ENCODE measurements at regions not wholly inside any gene's neighbourhood (a gene's known extent, or its start where the extent isn't known, plus 50 kb on each side); places are given as distances from the start of the nearest gene placed in this dataset.

DNA sequence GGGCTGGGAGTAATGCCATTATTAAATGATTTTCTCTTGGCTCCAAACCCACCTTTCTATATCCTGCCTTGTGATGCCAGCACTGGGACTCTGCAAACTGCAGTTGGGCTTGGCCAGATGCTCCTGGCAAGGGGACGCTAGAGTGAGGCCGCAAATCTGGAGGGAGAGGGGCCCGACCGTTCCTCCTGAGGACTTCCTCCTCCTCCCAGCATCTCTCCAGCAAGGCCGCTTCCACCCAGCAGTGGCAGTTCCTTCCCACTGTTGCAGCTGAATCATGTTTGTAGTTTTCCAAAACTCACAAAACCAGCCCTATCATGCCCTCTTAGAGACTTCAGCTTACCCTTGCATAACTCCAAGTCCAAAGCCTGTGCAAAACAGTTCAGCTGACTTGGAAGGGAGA lies 244.4 kb downstream of the FOXA2 start:
- DNase-seq (ENCODE audit: low spot score): no peak
- H3K9me3 Mint-ChIP-seq (ENCODE audit: unreplicated experiment): no peaks in the 10 kb centered on the region
- H3K36me3 Mint-ChIP-seq (ENCODE audit: low read depth, unreplicated experiment): no peaks in the 10 kb centered on the region
- H3K27me3 Mint-ChIP-seq (ENCODE audit: unreplicated experiment): peaks cover 2% of the 10 kb centered on the region
- H3K4me1 Mint-ChIP-seq (ENCODE audit: unreplicated experiment): peaks cover 9% of the 10 kb centered on the region
- no peak overlapping the region for H3K4me3 Mint-ChIP-seq (ENCODE audit: unreplicated experiment)
- TF ChIP-seq, protein P1, sequence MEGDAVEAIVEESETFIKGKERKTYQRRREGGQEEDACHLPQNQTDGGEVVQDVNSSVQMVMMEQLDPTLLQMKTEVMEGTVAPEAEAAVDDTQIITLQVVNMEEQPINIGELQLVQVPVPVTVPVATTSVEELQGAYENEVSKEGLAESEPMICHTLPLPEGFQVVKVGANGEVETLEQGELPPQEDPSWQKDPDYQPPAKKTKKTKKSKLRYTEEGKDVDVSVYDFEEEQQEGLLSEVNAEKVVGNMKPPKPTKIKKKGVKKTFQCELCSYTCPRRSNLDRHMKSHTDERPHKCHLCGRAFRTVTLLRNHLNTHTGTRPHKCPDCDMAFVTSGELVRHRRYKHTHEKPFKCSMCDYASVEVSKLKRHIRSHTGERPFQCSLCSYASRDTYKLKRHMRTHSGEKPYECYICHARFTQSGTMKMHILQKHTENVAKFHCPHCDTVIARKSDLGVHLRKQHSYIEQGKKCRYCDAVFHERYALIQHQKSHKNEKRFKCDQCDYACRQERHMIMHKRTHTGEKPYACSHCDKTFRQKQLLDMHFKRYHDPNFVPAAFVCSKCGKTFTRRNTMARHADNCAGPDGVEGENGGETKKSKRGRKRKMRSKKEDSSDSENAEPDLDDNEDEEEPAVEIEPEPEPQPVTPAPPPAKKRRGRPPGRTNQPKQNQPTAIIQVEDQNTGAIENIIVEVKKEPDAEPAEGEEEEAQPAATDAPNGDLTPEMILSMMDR (IDR thresholded peaks at IDR 0.05; ENCODE audit: unreplicated experiment): no peak
- no peak overlapping the region for H3K27ac Mint-ChIP-seq (ENCODE audit: unreplicated experiment)

DNA sequence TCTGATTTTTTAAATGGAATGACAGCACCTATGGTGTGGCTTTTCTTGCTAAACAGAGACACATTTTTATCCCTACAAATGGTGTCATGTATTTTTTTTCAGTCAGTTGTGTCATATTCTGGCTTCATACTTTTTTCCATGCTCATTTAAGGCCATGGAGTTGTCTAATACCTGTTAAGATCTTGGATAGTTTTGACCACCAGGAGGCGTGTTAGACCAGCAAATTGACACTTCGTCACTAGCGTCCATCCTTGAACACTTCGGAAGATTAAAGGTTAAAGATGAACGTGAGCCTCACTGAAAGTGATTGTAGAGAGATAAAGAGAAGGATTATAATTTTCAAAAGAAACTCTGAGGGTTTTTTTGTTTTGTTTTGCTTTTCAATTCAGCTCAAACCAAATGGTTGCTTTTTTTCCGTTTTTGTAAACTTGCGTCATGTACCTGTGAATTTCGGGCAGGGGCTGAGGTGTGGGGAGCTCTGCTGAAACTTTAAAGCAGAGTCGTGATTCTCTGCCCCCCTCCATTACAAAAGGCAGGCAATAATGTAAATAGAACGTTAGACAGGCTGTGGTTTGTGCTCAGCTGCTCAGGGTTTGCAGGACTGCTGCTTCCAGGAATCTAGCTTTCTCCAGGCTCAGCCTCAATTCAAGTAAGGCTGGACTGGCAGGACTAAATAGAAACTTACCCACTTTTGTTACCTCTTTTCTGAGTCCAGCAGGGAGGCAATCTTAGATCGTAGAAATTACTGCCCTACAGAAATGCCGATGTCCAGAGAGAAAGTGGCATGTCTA lies 245.1 kb downstream of the FOXA2 start:
- TF ChIP-seq, protein P1 (IDR thresholded peaks at IDR 0.05; ENCODE audit: unreplicated experiment): peak; percentile 93
- Mint-ChIP-seq H3K9me3 (ENCODE audit: unreplicated experiment) (no peaks in the 10 kb centered on the region), H3K4me1 (ENCODE audit: unreplicated experiment) (peaks cover 9% of the 10 kb centered on the region), H3K36me3 (ENCODE audit: low read depth, unreplicated experiment) (no peaks in the 10 kb centered on the region), H3K27ac (ENCODE audit: unreplicated experiment) (no peak overlapping the region), H3K27me3 (ENCODE audit: unreplicated experiment) (peaks cover 2% of the 10 kb centered on the region), H3K4me3 (ENCODE audit: unreplicated experiment) (no peak overlapping the region)
- peak; percentile 70 for DNase-seq (ENCODE audit: low spot score)

DNA sequence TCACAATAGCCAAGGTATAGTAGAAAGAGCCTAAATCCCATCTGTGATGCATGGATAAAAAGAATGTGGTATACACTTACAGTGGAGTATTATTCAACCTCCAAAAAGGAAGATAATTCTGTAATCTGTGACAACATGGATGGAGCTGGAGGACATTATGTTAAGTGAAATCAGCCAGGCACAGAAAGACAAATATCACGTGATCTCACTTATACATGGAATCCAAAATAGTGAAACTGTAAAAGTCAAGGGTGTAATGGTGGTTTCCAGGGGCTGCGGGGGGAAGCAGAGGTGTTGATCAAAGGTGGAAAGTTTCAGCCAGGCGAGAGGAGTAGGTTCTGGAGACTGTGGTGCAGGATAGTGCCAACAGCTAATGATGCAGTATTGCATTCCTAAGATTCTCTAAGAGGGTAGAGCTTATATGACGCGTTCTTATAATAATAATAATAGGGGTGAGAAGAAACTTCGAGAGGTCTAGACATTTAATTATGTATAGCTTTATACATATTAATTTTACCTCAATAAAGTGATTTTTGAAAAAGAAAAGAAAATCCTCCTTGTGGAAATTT lies 246.1 kb downstream of the FOXA2 start:
- no peak overlapping the region for H3K27ac Mint-ChIP-seq (ENCODE audit: unreplicated experiment)
- TF ChIP-seq, protein P1 (IDR thresholded peaks at IDR 0.05; ENCODE audit: unreplicated experiment): no peak
- H3K9me3 Mint-ChIP-seq (ENCODE audit: unreplicated experiment): no peaks in the 10 kb centered on the region
- no peak overlapping the region for H3K4me3 Mint-ChIP-seq (ENCODE audit: unreplicated experiment)
- peaks cover 2% of the 10 kb centered on the region for H3K27me3 Mint-ChIP-seq (ENCODE audit: unreplicated experiment)
- peaks cover 9% of the 10 kb centered on the region for H3K4me1 Mint-ChIP-seq (ENCODE audit: unreplicated experiment)
- H3K36me3 Mint-ChIP-seq (ENCODE audit: low read depth, unreplicated experiment): no peaks in the 10 kb centered on the region
- DNase-seq (ENCODE audit: low spot score): no peak

DNA sequence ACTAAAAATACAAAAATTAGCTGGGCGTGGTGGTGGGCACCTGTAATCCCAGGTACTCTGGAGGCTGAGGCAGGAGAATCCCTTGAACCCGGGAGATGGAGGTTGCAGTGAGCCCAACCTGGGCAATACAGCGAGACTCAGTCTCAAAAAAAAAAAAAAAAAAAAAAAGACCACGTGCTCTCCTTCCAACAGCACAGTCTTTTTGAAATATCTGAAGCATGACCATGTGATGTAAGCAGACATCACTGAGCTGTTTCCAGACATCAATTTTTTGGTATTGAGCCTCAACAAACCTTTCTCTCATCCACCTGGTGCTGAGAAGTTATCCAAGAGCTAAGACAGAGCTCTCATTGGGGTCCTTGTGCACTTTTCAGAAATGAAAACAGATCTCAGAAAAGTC lies 249.2 kb downstream of the FOXA2 start:
- TF ChIP-seq, protein P1 (IDR thresholded peaks at IDR 0.05; ENCODE audit: unreplicated experiment): no peak
- Mint-ChIP-seq H3K27me3 (ENCODE audit: unreplicated experiment) (peaks cover 2% of the 10 kb centered on the region), H3K9me3 (ENCODE audit: unreplicated experiment) (no peaks in the 10 kb centered on the region), H3K4me3 (ENCODE audit: unreplicated experiment) (no peak overlapping the region), H3K36me3 (ENCODE audit: low read depth, unreplicated experiment) (no peaks in the 10 kb centered on the region), H3K4me1 (ENCODE audit: unreplicated experiment) (peaks cover 8% of the 10 kb centered on the region), H3K27ac (ENCODE audit: unreplicated experiment) (no peak overlapping the region)
- DNase-seq (ENCODE audit: low spot score): no peak

DNA sequence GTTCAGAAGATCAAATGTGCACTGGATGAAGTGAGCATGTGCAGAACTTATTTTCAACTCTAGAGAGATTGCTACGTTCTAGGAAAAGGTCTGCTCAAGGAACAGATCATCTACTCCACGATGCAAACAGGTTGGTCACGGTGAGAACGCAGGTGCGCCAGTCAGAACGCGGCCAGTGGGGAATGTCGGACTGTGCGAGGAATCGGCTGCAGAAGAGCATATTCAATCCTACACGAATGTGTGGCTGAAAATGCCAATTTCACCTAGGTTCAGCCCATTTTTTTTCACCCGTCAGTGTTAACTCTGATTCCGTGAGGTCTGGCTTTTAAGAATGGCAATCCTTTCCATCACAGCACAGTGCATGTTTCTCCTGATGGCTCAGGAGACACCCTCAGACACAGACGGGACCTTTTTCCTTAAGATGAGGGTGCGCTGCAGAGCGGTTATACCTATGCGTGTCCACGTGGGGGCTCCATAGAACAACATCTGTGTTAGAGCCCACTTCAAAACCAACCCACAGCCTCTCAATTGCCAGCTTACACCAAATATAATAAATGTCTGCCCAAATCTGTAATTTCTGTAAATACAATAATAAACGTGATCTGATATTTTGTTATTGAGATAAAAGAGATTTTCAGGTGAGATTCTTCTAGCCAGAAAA lies 250.4 kb downstream of the FOXA2 start:
- Mint-ChIP-seq H3K27me3 (ENCODE audit: unreplicated experiment) (peaks cover 2% of the 10 kb centered on the region), H3K9me3 (ENCODE audit: unreplicated experiment) (no peaks in the 10 kb centered on the region), H3K27ac (ENCODE audit: unreplicated experiment) (no peak overlapping the region), H3K4me3 (ENCODE audit: unreplicated experiment) (no peak overlapping the region), H3K36me3 (ENCODE audit: low read depth, unreplicated experiment) (no peaks in the 10 kb centered on the region), H3K4me1 (ENCODE audit: unreplicated experiment) (no peaks in the 10 kb centered on the region)
- peak; percentile 67 for DNase-seq (ENCODE audit: low spot score)
- TF ChIP-seq, protein P1 (IDR thresholded peaks at IDR 0.05; ENCODE audit: unreplicated experiment): peak; percentile 81
